Mammary epithelial cell (primary cell): ENCODE measurements at regions not wholly inside any gene's neighbourhood (a gene's known extent, or its start where the extent isn't known, plus 50 kb on each side); places are given as distances from the start of the nearest gene placed in this dataset.

Experiments
- EZH2 ChIP-seq: IDR thresholded peaks from 2 replicates; pipeline ENCODE4 v1.6.1; 2012; ENCODE audit warnings: low read length, inconsistent platforms, borderline replicate concordance
- TF ChIP-seq, protein P1 (sequence below), 2 donors: IDR thresholded peaks in 1 of 2; conservative IDR thresholded peaks in 1 of 2; 2 replicates each; pipeline ENCODE4 v1.5.1; 2011 to 2012; ENCODE audit warnings: inconsistent platforms in 2 of 2, low read length in 2 of 2, mild to moderate bottlenecking in 2 of 2, control low read depth in 1 of 2, low read depth in 1 of 2; ENCODE audit not compliant: insufficient read depth in 1 of 2; ENCODE audit errors: extremely low read depth in 1 of 2

DNA sequence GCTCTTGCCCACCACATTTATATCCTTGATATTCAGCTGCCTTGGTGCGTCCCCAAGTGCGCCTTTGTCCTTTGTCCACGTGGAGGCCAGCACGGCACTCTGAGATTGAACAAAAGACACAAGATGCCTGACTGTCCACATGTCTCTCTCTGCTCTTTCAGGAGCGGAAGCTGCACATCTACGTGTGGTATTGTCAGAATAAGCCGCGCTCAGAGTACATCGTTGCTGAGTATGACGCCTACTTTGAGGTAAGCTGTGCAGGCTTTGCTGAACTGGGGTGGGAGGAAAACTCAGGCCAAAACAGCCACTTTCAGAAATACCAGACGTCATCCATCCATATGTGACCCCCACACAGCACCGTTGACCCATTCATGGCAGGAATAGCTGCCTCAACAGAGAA lies 72.0 kb upstream of the UMPS start:
- TF ChIP-seq, protein P1, sequence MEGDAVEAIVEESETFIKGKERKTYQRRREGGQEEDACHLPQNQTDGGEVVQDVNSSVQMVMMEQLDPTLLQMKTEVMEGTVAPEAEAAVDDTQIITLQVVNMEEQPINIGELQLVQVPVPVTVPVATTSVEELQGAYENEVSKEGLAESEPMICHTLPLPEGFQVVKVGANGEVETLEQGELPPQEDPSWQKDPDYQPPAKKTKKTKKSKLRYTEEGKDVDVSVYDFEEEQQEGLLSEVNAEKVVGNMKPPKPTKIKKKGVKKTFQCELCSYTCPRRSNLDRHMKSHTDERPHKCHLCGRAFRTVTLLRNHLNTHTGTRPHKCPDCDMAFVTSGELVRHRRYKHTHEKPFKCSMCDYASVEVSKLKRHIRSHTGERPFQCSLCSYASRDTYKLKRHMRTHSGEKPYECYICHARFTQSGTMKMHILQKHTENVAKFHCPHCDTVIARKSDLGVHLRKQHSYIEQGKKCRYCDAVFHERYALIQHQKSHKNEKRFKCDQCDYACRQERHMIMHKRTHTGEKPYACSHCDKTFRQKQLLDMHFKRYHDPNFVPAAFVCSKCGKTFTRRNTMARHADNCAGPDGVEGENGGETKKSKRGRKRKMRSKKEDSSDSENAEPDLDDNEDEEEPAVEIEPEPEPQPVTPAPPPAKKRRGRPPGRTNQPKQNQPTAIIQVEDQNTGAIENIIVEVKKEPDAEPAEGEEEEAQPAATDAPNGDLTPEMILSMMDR (conservative IDR thresholded peaks at IDR 0.05 in 1 of 2, IDR thresholded peaks at IDR 0.05 in 1 of 2; ENCODE audit: extremely low read depth in 1 of 2, insufficient read depth in 1 of 2, low read depth in 1 of 2, low read length in 2 of 2): no peak
- no peak for TF ChIP-seq EZH2
